Endothelial cell of umbilical vein (primary cell): ENCODE measurements at regions not wholly inside any gene's neighbourhood (a gene's known extent, or its start where the extent isn't known, plus 50 kb on each side); places are given as distances from the start of the nearest gene placed in this dataset.

Experiments used
- BruUV-seq: library from RNA; stranded (reverse); fragments of 400-500 nt; replicated peaks from 2 replicates; lab custom pipeline; 2021; lab: Mats Ljungman, UMichigan
- CTCF ChIA-PET: fragments of 300-600, 350-600 bp; sonication (Branson Sonifier 250); formaldehyde crosslinking; loops from one replicate; lab custom pipeline; 2021; ENCODE audit warnings: antibody characterized with exemption, inconsistent platforms; lab: Charles Lee
- POLR2A ChIA-PET: fragments of 300-600, 350-600 bp; sonication (Branson Sonifier 250); formaldehyde crosslinking; loops from one replicate; lab custom pipeline; 2021; ENCODE audit warnings: antibody characterized with exemption, inconsistent platforms; lab: Charles Lee
- DNase-seq: peaks from one replicate; pipeline ENCODE4 v3.0.0-alpha.2; 2011; ENCODE audit warnings: low read depth, low spot score
- FAIRE-seq: peaks from 2 replicates; lab custom pipeline; 2011; peaks lifted over from hg19 to GRCh38; lab: Jason Lieb, UNC
- H2AFZ ChIP-seq: 2 replicates; pipeline ENCODE4 v1.6.0; 2012; ENCODE audit warnings: low read depth, low read length, control low read depth, inconsistent platforms
- H3K27ac ChIP-seq: 2 replicates; pipeline ENCODE4 v1.5.1; 2011; ENCODE audit warnings: low read depth, mild to moderate bottlenecking, control low read depth, low read length, moderate library complexity; ENCODE audit not compliant: insufficient read depth
- H3K27me3 ChIP-seq, 2 experiments: 2 replicates each; pipeline versions ENCODE4 v1.6.0 to v1.6.1; 2011; ENCODE audit warnings: low read length in 2 of 2, mixed read lengths in 1 of 2; ENCODE audit not compliant: control insufficient read depth in 2 of 2, insufficient read depth in 2 of 2
- H3K36me3 ChIP-seq, 2 experiments: 2 replicates in 1 of 2; 3 replicates in 1 of 2; pipeline ENCODE4 v1.5.1; 2011; ENCODE audit warnings: low read length in 2 of 2, mild to moderate bottlenecking in 1 of 2, moderate library complexity in 1 of 2; ENCODE audit not compliant: control insufficient read depth in 2 of 2, insufficient read depth in 2 of 2; ENCODE audit errors: extremely low read depth in 1 of 2
- H3K4me1 ChIP-seq: 3 replicates; pipeline ENCODE4 v1.5.1; 2011; ENCODE audit warnings: mild to moderate bottlenecking, low read length; ENCODE audit not compliant: control insufficient read depth, insufficient read depth; ENCODE audit errors: extremely low read depth
- H3K4me2 ChIP-seq: 2 replicates; pipeline ENCODE4 v1.6.1; 2011; ENCODE audit warnings: low read length, control low read depth, mixed read lengths; ENCODE audit not compliant: insufficient read depth
- H3K4me3 ChIP-seq, 3 experiments: fragments of 200-600 bp in 1 of 3; sonication (generic), shearing (Covaris generic) in 1 of 3; replicated peaks in 1 of 3; 2 replicates each; pipeline ENCODE4 v1.5.1; 2011 to 2016; ENCODE audit warnings: control low read depth in 3 of 3, low read length in 3 of 3, mild to moderate bottlenecking in 2 of 3, inconsistent platforms in 1 of 3, low read depth in 1 of 3, moderate library complexity in 1 of 3; ENCODE audit not compliant: insufficient read depth in 1 of 3
- H3K79me2 ChIP-seq: 2 replicates; pipeline ENCODE4 v1.6.0; 2012; ENCODE audit warnings: low read length, inconsistent platforms; ENCODE audit not compliant: control insufficient read depth, insufficient read depth
- H3K9ac ChIP-seq: replicated peaks from 2 replicates; pipeline ENCODE3; 2011; ENCODE audit warnings: low read length, control low read depth; ENCODE audit not compliant: insufficient read depth; ENCODE audit errors: extremely low read depth
- H3K9me1 ChIP-seq: replicated peaks from 3 replicates; pipeline ENCODE4 v1.6.0; 2011; ENCODE audit warnings: mild to moderate bottlenecking, low read length; ENCODE audit not compliant: control insufficient read depth, insufficient read depth; ENCODE audit errors: extremely low read depth
- H3K9me3 ChIP-seq: replicated peaks from 2 replicates; pipeline ENCODE4 v1.5.1; 2012; ENCODE audit warnings: low read length, inconsistent platforms; ENCODE audit not compliant: control insufficient read depth, insufficient read depth
- H4K20me1 ChIP-seq: replicated peaks from 2 replicates; pipeline ENCODE3; 2011; ENCODE audit warnings: mild to moderate bottlenecking, low read length; ENCODE audit not compliant: control insufficient read depth, insufficient read depth; ENCODE audit errors: extremely low read depth
- CTCF ChIP-seq, 2 donors: IDR thresholded peaks; 1 replicate in 1 of 2; 2 replicates in 1 of 2; pipeline ENCODE4 v1.5.1; 2011; ENCODE audit warnings: low read length in 2 of 2, mild to moderate bottlenecking in 2 of 2, moderate library complexity in 2 of 2, control low read depth in 1 of 2, inconsistent platforms in 1 of 2, low read depth in 1 of 2; ENCODE audit not compliant: insufficient read depth in 1 of 2; ENCODE audit errors: extremely low read depth in 1 of 2
- EZH2 ChIP-seq: IDR thresholded peaks from 2 replicates; pipeline ENCODE4 v1.6.1; 2012; ENCODE audit warnings: borderline replicate concordance, low read depth, mild to moderate bottlenecking, moderate library complexity, low read length, inconsistent platforms; ENCODE audit not compliant: severe bottlenecking
- FOS ChIP-seq: IDR thresholded peaks from 2 replicates; pipeline ENCODE4 v1.6.1; 2011; ENCODE audit warnings: mild to moderate bottlenecking, low read length, moderate library complexity, borderline replicate concordance; ENCODE audit not compliant: insufficient read depth
- GATA2 ChIP-seq: IDR thresholded peaks from 2 replicates; pipeline ENCODE4 v1.7.0; 2011; ENCODE audit warnings: low read depth, mild to moderate bottlenecking, moderate library complexity, mixed read lengths, low read length; ENCODE audit not compliant: insufficient read length, insufficient read depth
- JUN ChIP-seq: IDR thresholded peaks from 2 replicates; pipeline ENCODE4 v1.6.1; 2011; ENCODE audit warnings: borderline replicate concordance, low read depth; ENCODE audit not compliant: insufficient read length, insufficient read depth
- MAX ChIP-seq: IDR thresholded peaks from 2 replicates; pipeline ENCODE4 v1.6.1; 2011; ENCODE audit not compliant: insufficient read depth, insufficient read length
- MYC ChIP-seq: IDR thresholded peaks from one replicate; pipeline ENCODE4 v1.6.1; 2011; ENCODE audit warnings: mild to moderate bottlenecking, low read depth, low read length
- POLR2A ChIP-seq: IDR thresholded peaks from 2 replicates; pipeline ENCODE4 v1.6.1; 2012; ENCODE audit warnings: low read depth, mild to moderate bottlenecking, control low read depth, low read length
- POLR2AphosphoS5 ChIP-seq: IDR thresholded peaks from 2 replicates; pipeline ENCODE4 v1.6.1; 2012; ENCODE audit warnings: low read depth, mild to moderate bottlenecking, control low read depth, low read length, moderate library complexity; ENCODE audit not compliant: insufficient read depth
- dilution Hi-C: fragments of 300-500 bp; cut with MboI; formaldehyde crosslinking; loops from one replicate; pipeline ENCODE4 v1.15.0; 2019; ENCODE audit warnings: low sequenced_read_pairs; ENCODE audit not compliant: extremely low pct_ligation_motif_present
- intact Hi-C: fragments of 100-400 bp; cut with micrococcal nuclease; formaldehyde crosslinking; loops from one replicate; pipeline ENCODE4 v1.10.0; 2022

- no peak for DNase-seq
- TF ChIP-seq POLR2A (no peak), MAX (no peak), FOS (no peak), JUN (no peak), EZH2 (no peak), POLR2AphosphoS5 (no peak), CTCF (IDR thresholded peaks at IDR 0.05; ENCODE audit: extremely low read depth in 1 of 2, insufficient read depth in 1 of 2, low read depth in 1 of 2, low read length in 2 of 2) (no peak), GATA2 (no peak), MYC (no peak)
- Histone ChIP-seq H3K36me3 (no peaks in the 10 kb centered on the region), H2AFZ (no peak overlapping the region), H3K4me1 (no peaks in the 10 kb centered on the region), H3K4me3 (no peak overlapping the region), H3K27ac (no peak overlapping the region), H4K20me1 (no peaks in the 10 kb centered on the region), H3K9me1 (no peaks in the 10 kb centered on the region), H3K27me3 (no peaks in the 10 kb centered on the region), H3K79me2 (no peaks in the 10 kb centered on the region), H3K4me2 (no peak overlapping the region), H3K9ac (no peak overlapping the region), H3K9me3 (no peaks in the 10 kb centered on the region)
- ChIA-PET POLR2A (no interaction called here), CTCF (no interaction called here)
- dilution Hi-C loops (no loop called here), intact Hi-C loops (no loop called here)
- BruUV-seq, result no TSS peak
- FAIRE-seq, result no peak
Measured at GRCh38 chr10:21034241-21034640, 137.1 kb upstream of the NEBL start.
